ENCODE measurements at regions not wholly inside any gene's neighbourhood (a gene's known extent, or its start where the extent isn't known, plus 50 kb on each side); places are given as distances from the start of the nearest gene placed in this dataset.

GRCh38 chr6:165910184-165910966, 247.3 kb upstream of the PDE10A start:
- no peak for DNase-seq (ENCODE audit: low spot score)

- DNase-seq (ENCODE audit: low spot score), result no peak
Measured at GRCh38 chr6:165906736-165907135, 243.7 kb upstream of the PDE10A start.

- DNase-seq (ENCODE audit: low spot score), result no peak
Measured at GRCh38 chr6:165905744-165906143, 242.7 kb upstream of the PDE10A start.

GRCh38 chr6:165900970-165901369, 237.9 kb upstream of the PDE10A start:
- DNase-seq (ENCODE audit: low spot score), result no peak

- DNase-seq (ENCODE audit: low spot score), result no peak
Measured at GRCh38 chr6:165899611-165900010, 236.6 kb upstream of the PDE10A start.

GRCh38 chr6:165895421-165896165, 232.6 kb upstream of the PDE10A start:
- peak; percentile 67 for DNase-seq (ENCODE audit: low spot score)

GRCh38 chr6:165894171-165894825, 231.3 kb upstream of the PDE10A start:
- no peak for DNase-seq (ENCODE audit: low spot score)

- DNase-seq (ENCODE audit: low spot score), result no peak
Measured at GRCh38 chr6:165893431-165893830, 230.4 kb upstream of the PDE10A start.

GRCh38 chr6:165891320-165891719, 228.3 kb upstream of the PDE10A start:
- DNase-seq (ENCODE audit: low spot score), result no peak

GRCh38 chr6:165890404-165890735, 227.3 kb upstream of the PDE10A start:
- DNase-seq (ENCODE audit: low spot score), result no peak

GRCh38 chr6:165889636-165890403, 226.8 kb upstream of the PDE10A start:
- peak; percentile 64 for DNase-seq (ENCODE audit: low spot score)

- no peak for DNase-seq (ENCODE audit: low spot score)
Measured at GRCh38 chr6:165886169-165886568, 223.1 kb upstream of the PDE10A start.

GRCh38 chr6:165884813-165885765, 222.0 kb upstream of the PDE10A start:
- peak; percentile 69 for DNase-seq (ENCODE audit: low spot score)

- peak; percentile 51 for DNase-seq (ENCODE audit: low spot score)
Measured at GRCh38 chr6:165883851-165884640, 221.0 kb upstream of the PDE10A start.

GRCh38 chr6:165881806-165882205, 218.8 kb upstream of the PDE10A start:
- no peak for DNase-seq (ENCODE audit: low spot score)

GRCh38 chr6:165880686-165881085, 217.6 kb upstream of the PDE10A start:
- no peak for DNase-seq (ENCODE audit: low spot score)

GRCh38 chr6:165877773-165878172, 214.7 kb upstream of the PDE10A start:
- no peak for DNase-seq (ENCODE audit: low spot score)

GRCh38 chr6:165877192-165877591, 214.2 kb upstream of the PDE10A start:
- no peak for DNase-seq (ENCODE audit: low spot score)

GRCh38 chr6:165876588-165876987, 213.5 kb upstream of the PDE10A start:
- DNase-seq (ENCODE audit: low spot score), result no peak

GRCh38 chr6:165875946-165876345, 212.9 kb upstream of the PDE10A start:
- no peak for DNase-seq (ENCODE audit: low spot score)
